Lower leg skin (tissue), 4 donors: ENCODE measurements at regions not wholly inside any gene's neighbourhood (a gene's known extent, or its start where the extent isn't known, plus 50 kb on each side); places are given as distances from the start of the nearest gene placed in this dataset.

Source experiments
- DNase-seq, 2 donors: peaks; one replicate each; pipeline ENCODE4 v3.0.0-alpha.2; 2019; ENCODE audit warnings: low spot score in 2 of 2
- H3K4me3 ChIP-seq: fragments of 200-600 bp; sonication (generic); 2 replicates; pipeline ENCODE4 v1.5.1; 2017; ENCODE audit warnings: mild to moderate bottlenecking, low read depth; ENCODE audit not compliant: poor library complexity, severe bottlenecking
- POLR2A ChIP-seq, 2 donors: fragments of 450-650 bp; IDR thresholded peaks; one replicate each; pipeline ENCODE4 v1.6.1; 2016 to 2017; ENCODE audit warnings: antibody characterized with exemption in 2 of 2, mild to moderate bottlenecking in 1 of 2, moderate library complexity in 1 of 2
- WGBS, 2 donors: methylation state at CpG; one replicate each; pipeline ENCODE4 v1.1.5; 2018; 5-methylcytosine and 5-hydroxymethylcytosine counted together
- intact Hi-C: fragments of 100-400 bp; cut with DNase I; formaldehyde crosslinking; loops from one replicate; pipeline ENCODE4 v1.15.0; 2023; ENCODE audit warnings: low total_unique reads
- TF ChIP-seq, protein P1 (sequence below), 3 donors: fragments of 450-650 bp; IDR thresholded peaks; one replicate each; pipeline ENCODE4 v1.5.1; 2016; ENCODE audit warnings: antibody characterized with exemption in 3 of 3, mild to moderate bottlenecking in 3 of 3, moderate library complexity in 2 of 3

DNA sequence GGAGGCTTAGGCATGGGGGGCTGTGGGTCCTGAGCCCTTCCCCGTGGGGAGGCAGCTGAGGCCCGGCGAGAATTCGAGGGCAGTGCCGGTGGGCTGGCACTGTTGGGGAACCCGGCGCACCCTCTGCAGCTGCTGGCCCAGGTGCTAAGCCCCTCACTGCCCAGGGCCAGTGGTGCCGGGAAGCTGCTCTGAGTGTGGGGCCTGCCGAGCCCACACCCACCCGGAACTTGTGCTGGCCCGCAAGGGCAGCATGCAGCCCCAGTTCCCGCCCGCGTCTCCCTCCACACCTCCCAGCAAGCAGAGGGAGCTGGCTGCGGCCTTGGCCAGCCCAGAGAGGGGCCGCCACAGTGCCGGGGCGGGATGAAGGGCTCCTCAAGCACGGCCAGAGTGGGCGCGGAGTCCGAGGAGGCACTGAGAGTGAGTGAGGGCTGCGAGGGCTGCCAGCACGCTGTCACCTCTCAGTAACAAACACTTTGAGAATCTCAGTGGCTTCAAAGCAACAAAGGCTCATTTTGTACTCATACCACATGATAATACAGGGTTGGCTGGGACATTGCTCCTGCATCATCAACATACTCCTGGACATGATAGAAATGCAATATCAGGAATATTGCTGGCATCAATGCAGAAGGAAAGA, 265.7 kb upstream of the ANKRD55 start:
- DNase-seq: no peak
- WGBS, 2 donors: 91% methylated on average over 15 to 18 of the region's 24 CpGs
- no peak overlapping the region for H3K4me3 ChIP-seq
- intact Hi-C loops: no loop called here
- TF ChIP-seq, protein P1, sequence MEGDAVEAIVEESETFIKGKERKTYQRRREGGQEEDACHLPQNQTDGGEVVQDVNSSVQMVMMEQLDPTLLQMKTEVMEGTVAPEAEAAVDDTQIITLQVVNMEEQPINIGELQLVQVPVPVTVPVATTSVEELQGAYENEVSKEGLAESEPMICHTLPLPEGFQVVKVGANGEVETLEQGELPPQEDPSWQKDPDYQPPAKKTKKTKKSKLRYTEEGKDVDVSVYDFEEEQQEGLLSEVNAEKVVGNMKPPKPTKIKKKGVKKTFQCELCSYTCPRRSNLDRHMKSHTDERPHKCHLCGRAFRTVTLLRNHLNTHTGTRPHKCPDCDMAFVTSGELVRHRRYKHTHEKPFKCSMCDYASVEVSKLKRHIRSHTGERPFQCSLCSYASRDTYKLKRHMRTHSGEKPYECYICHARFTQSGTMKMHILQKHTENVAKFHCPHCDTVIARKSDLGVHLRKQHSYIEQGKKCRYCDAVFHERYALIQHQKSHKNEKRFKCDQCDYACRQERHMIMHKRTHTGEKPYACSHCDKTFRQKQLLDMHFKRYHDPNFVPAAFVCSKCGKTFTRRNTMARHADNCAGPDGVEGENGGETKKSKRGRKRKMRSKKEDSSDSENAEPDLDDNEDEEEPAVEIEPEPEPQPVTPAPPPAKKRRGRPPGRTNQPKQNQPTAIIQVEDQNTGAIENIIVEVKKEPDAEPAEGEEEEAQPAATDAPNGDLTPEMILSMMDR (IDR thresholded peaks at IDR 0.05): no peak
- no peak for TF ChIP-seq POLR2A (IDR thresholded peaks at IDR 0.05)

DNA sequence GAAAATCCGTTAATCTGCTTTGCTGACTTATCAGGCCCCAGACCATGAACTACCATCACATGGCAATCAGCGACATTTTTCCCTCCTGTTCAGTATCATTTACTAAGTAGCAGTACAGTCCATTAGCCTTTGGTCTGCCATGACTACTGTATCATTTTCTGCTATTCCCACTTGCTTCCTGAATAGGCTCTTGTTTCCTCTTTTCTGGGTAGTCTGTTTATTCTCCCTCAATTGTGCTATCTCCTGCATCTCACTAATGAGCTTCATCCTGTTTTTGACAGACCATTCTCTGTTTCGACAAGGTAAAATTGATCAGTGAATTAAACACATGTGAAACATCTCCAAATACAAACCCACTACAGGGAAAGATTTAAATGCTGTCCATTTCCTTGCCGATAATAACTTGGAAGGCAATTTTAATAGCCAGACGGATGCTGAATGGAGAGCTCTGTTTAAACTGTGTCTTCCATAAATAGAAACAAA, 263.5 kb upstream of the ANKRD55 start:
- TF ChIP-seq, protein P1 (IDR thresholded peaks at IDR 0.05): no peak
- no peak for TF ChIP-seq POLR2A (IDR thresholded peaks at IDR 0.05)
- DNase-seq: no peak
- WGBS, 2 donors: 70 to 79% methylated on average over 5 of the region's 5 CpGs
- intact Hi-C loops: no loop called here
- H3K4me3 ChIP-seq: no peak overlapping the region

DNA sequence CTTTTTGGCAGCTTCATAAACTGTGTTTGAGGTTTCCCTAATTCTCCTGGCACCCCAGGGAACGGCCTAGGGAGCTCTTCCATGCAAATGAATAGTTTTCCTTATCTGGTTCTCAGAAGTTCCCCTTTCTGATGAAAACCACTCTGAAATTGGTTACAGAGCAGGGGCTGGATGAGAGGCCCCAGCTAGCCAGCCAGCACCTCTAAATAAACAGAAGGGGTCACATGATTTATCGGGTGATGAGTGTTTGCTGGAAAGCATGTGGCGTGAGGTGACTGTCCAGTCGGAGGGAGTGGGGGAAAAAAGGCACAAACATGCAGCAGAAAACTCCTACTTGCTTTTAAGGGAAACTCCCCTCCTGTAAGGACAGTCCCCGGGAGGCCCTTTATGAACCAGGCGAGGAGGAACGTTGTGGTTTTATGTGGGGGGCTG, 261.2 kb upstream of the ANKRD55 start:
- intact Hi-C loops: no loop called here
- no peak overlapping the region for H3K4me3 ChIP-seq
- no peak for TF ChIP-seq POLR2A (IDR thresholded peaks at IDR 0.05)
- TF ChIP-seq, protein P1 (IDR thresholded peaks at IDR 0.05): no peak
- DNase-seq: no peak
- WGBS, 2 donors: 55 to 74% methylated on average over 7 of the region's 7 CpGs

DNA sequence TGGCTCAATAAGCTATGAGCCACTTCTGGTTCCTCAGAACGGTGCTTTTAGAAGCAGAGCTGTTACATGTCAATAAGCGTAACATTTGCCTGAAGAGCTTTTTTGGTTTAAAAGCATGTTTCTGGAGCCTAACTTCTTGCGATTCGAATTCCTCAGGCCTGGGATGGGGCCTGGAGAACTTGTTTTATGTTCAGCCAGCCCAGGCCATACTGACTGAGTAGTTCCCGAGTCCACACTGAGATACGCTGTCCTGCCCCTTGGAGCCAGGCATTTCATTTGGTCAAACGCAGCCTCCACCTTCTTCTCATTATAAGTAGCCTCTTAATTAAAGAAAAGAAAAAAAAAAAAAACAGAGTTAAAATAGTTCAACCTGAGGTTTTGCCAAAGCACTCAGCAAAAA, 260.6 kb upstream of the ANKRD55 start:
- DNase-seq: no peak

DNA sequence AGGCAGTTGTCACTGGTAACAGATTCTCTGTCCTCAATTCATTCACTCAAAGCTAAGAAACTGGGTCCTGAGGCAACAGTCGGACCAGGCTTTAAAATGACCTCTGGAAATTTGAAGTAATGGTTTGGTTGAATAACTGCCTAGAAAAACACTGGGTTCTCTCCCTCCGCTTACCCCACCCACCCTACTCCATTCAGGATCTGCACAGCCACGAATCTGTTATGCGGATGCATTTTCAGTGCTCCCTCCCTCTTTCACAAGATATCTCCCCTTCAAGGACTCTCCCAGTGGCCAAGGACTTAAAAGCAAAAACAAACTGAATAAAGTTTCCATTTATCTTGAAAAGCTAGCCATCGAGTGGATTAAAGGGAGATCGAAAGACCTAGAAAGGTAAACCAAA, 260.2 kb upstream of the ANKRD55 start:
- H3K4me3 ChIP-seq: no peak overlapping the region
- intact Hi-C loops: no loop called here
- no peak for DNase-seq
- no peak for TF ChIP-seq POLR2A (IDR thresholded peaks at IDR 0.05)
- TF ChIP-seq, protein P1 (IDR thresholded peaks at IDR 0.05): no peak
- 90 to 92% methylated on average over 6 of the region's 6 CpGs for WGBS, 2 donors

More for the DNA sequence above, 260.6 kb upstream of the ANKRD55 start:
- TF ChIP-seq POLR2A (IDR thresholded peaks at IDR 0.05): no peak
- TF ChIP-seq, protein P1 (IDR thresholded peaks at IDR 0.05): no peak
- no peak overlapping the region for H3K4me3 ChIP-seq
- intact Hi-C loops: no loop called here
- 89 to 91% methylated on average over 7 of the region's 7 CpGs for WGBS, 2 donors

DNA sequence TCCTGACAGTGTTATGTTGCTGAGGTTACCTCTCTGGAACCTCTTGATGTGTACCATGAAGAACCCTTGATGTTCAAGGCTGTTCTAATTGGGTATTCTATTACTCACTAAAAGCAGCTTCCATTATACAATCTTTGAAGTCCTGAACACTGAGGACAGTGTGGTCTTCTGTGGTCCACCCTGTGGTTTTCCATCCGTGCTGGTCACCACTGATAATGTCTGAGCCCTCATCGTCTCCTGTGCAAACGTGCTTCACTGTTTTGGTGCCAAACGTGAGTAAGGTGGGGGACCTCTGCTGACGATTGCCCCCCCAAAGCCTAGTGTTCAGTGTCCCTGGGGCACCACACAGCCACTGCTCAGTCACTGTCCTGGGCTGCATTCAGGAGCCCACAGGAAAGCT, 259.7 kb upstream of the ANKRD55 start:
- no peak overlapping the region for H3K4me3 ChIP-seq
- no peak for TF ChIP-seq POLR2A (IDR thresholded peaks at IDR 0.05)
- TF ChIP-seq, protein P1 (IDR thresholded peaks at IDR 0.05): no peak
- DNase-seq: no peak
- 88 to 94% methylated on average over 5 of the region's 5 CpGs for WGBS, 2 donors
- intact Hi-C loops: no loop called here
